ENCODE measurements at regions not wholly inside any gene's neighbourhood (a gene's known extent, or its start where the extent isn't known, plus 50 kb on each side); places are given as distances from the start of the nearest gene placed in this dataset.

GRCh38 chr10:50981385-50981784 lies 92.9 kb upstream of the PRKG1 start:
- TF ChIP-seq REST (IDR thresholded peaks at IDR 0.05; ENCODE audit: low read depth) = no peak
- no peak for TF ChIP-seq POLR2A (IDR thresholded peaks at IDR 0.05; ENCODE audit: borderline replicate concordance, extremely low read depth, insufficient read depth, insufficient read length)
- no peak for TF ChIP-seq CTCF (IDR thresholded peaks at IDR 0.05 in 2 of 3, conservative IDR thresholded peaks at IDR 0.05 in 1 of 3; ENCODE audit: borderline replicate concordance in 1 of 3, insufficient read depth in 1 of 3, low read depth in 2 of 3, low read length in 2 of 3)
- no peak for TF ChIP-seq EZH2phosphoT487 (IDR thresholded peaks at IDR 0.05; ENCODE audit: borderline replicate concordance)
- TF ChIP-seq TCF7L2 (IDR thresholded peaks at IDR 0.05; ENCODE audit: borderline replicate concordance, extremely low read depth, insufficient read depth, insufficient read length) = no peak
- no peak for TF ChIP-seq EZH2 (IDR thresholded peaks at IDR 0.05)
- TF ChIP-seq ZNF274 (IDR thresholded peaks at IDR 0.05; ENCODE audit: low read depth, low read length) = no peak
- TF ChIP-seq POLR2AphosphoS5 (IDR thresholded peaks at IDR 0.05; ENCODE audit: low read depth, low read length) = no peak
- no peak for TF ChIP-seq FOSL1 (IDR thresholded peaks at IDR 0.05; ENCODE audit: low read depth)
- no peak for TF ChIP-seq SP1 (IDR thresholded peaks at IDR 0.05; ENCODE audit: low read depth)
- TF ChIP-seq JUND (IDR thresholded peaks at IDR 0.05) = no peak
- TF ChIP-seq EGR1 (IDR thresholded peaks at IDR 0.05; ENCODE audit: low read depth) = no peak
